Right lobe of liver (tissue), 6 donors: ENCODE measurements at regions not wholly inside any gene's neighbourhood (a gene's known extent, or its start where the extent isn't known, plus 50 kb on each side); places are given as distances from the start of the nearest gene placed in this dataset.

ENCODE experiments used
- ATAC-seq, 4 donors: fragments of 200-7000 bp; cut with Tn5 transposase; one replicate each; pipeline ENCODE4 v1.9.1; 2020; ENCODE audit warnings: mild to moderate bottlenecking in 4 of 4, moderate library complexity in 4 of 4
- DNase-seq, 3 donors: peaks; one replicate each; pipeline ENCODE4 v3.0.0-alpha.2; 2020
- H3K27ac ChIP-seq, 3 donors: fragments of 200-600 bp; one replicate each; pipeline ENCODE4 v1.8.0; 2022
- H3K27me3 ChIP-seq, 2 donors: fragments of 200-600 bp; one replicate each; pipeline ENCODE4 v1.8.0; 2022
- H3K36me3 ChIP-seq, 4 donors: fragments of 200-600 bp; sonication (generic) in 1 of 4; one replicate each; pipeline versions ENCODE4 v1.5.1 to v1.8.0; 2017 to 2022; ENCODE audit warnings: control low read depth in 1 of 4
- H3K4me1 ChIP-seq, 4 donors: fragments of 200-600 bp; sonication (generic) in 1 of 4; one replicate each; pipeline versions ENCODE4 v1.5.1 to v1.8.0; 2017 to 2022; ENCODE audit warnings: control low read depth in 1 of 4
- H3K4me3 ChIP-seq, 3 donors: fragments of 200-600 bp; one replicate each; pipeline ENCODE4 v1.8.0; 2022
- H3K9me3 ChIP-seq, 4 donors: fragments of 200-600 bp; sonication (generic) in 1 of 4; one replicate each; pipeline versions ENCODE4 v1.5.1 to v1.8.0; 2017 to 2022; ENCODE audit warnings: control low read depth in 1 of 4
- CTCF ChIP-seq, 4 donors: fragments of 200-600 bp in 3 of 4; fragments of 450-650 bp in 1 of 4; IDR thresholded peaks; one replicate each; pipeline versions ENCODE4 v1.5.1 to v1.8.0; 2016 to 2022; ENCODE audit warnings: antibody characterized with exemption in 4 of 4, mild to moderate bottlenecking in 2 of 4
- POLR2A ChIP-seq: fragments of 450-650 bp; IDR thresholded peaks from one replicate; pipeline ENCODE4 v1.6.1; 2017; ENCODE audit warnings: antibody characterized with exemption, mild to moderate bottlenecking
- WGBS: methylation state at CpG from one replicate; pipeline ENCODE4 v1.1.6; 2018; ENCODE audit warnings: low coverage, low lambda C conversion rate; ENCODE audit not compliant: insufficient coverage; ENCODE audit errors: missing lambda C conversion rate; 5-methylcytosine and 5-hydroxymethylcytosine counted together
- intact Hi-C, 2 donors: fragments of 100-400 bp; cut with DNase I; formaldehyde crosslinking; loops; one replicate each; pipeline versions ENCODE4 v1.11.2 to v1.14.1; 2022
- donor health status: DM: no; HTN: yes; CAD: no.
- donor health status: DM: no; HTN: no; CAD: no.
- donor health status: DM: no; HTN: no; CAD: no.
- donor health status: DM: no; HTN: yes; CAD: no.
- donor health status: DM: no; HTN: yes; CAD: no.

GRCh38 chr4:157999723-158000122 lies 173.1 kb downstream of the GASK1B start:
- TF ChIP-seq CTCF (IDR thresholded peaks at IDR 0.05) (no peak), POLR2A (no peak)
- no peaks in the 10 kb centered on the region for H3K36me3 ChIP-seq
- no peak overlapping the region for H3K27ac ChIP-seq
- DNase-seq (no peak), ATAC-seq (no peak)
- intact Hi-C loops = no loop called here
- no peaks in the 10 kb centered on the region for H3K4me1 ChIP-seq
- H3K4me3 ChIP-seq = no peak overlapping the region
- H3K9me3 ChIP-seq = no peaks in the 10 kb centered on the region
- 69% methylated on average over 1 of the region's 1 CpG for WGBS
- H3K27me3 ChIP-seq = no peaks in the 10 kb centered on the region

- H3K4me3 ChIP-seq = no peak overlapping the region
- H3K36me3 ChIP-seq = no peaks in the 10 kb centered on the region
- WGBS = 50% methylated on average over 1 of the region's 1 CpG
- no peaks in the 10 kb centered on the region for H3K27me3 ChIP-seq
- TF ChIP-seq POLR2A (no peak), CTCF (IDR thresholded peaks at IDR 0.05) (no peak)
- H3K4me1 ChIP-seq = peaks cover 0 to 10% (median 0%) of the 10 kb centered on the region in 4 donors
- H3K9me3 ChIP-seq = no peaks in the 10 kb centered on the region
- no peak for ATAC-seq
- intact Hi-C loops = no loop called here
- no peak overlapping the region for H3K27ac ChIP-seq
- no peak for DNase-seq
These were observed 175.5 kb downstream of the GASK1B start for GRCh38 chr4:157997296-157997695.

- no peaks in the 10 kb centered on the region for H3K9me3 ChIP-seq
- DNase-seq (no peak), ATAC-seq (no peak)
- intact Hi-C loops = no loop called here
- peaks cover 0 to 12% (median 0%) of the 10 kb centered on the region in 4 donors for H3K4me1 ChIP-seq
- H3K36me3 ChIP-seq = no peaks in the 10 kb centered on the region
- no peak overlapping the region for H3K4me3 ChIP-seq
- no peaks in the 10 kb centered on the region for H3K27me3 ChIP-seq
- WGBS = 80% methylated on average over 6 of the region's 6 CpGs
- TF ChIP-seq CTCF (IDR thresholded peaks at IDR 0.05) (no peak), POLR2A (no peak)
- H3K27ac ChIP-seq = no peak overlapping the region
These were observed 176.5 kb downstream of the GASK1B start for GRCh38 chr4:157996061-157997028.

GRCh38 chr4:157994863-157995262 lies 178.0 kb downstream of the GASK1B start:
- H3K36me3 ChIP-seq = no peaks in the 10 kb centered on the region

More at GRCh38 chr4:157994863-157995262, 178.0 kb downstream of the GASK1B start:
- DNase-seq (no peak), ATAC-seq (peak; percentile 48 to 86 (median 76))
- intact Hi-C loops = no loop called here
- H3K4me1 ChIP-seq = peaks cover 0 to 12% (median 0%) of the 10 kb centered on the region in 4 donors
- H3K4me3 ChIP-seq = no peak overlapping the region
- H3K27ac ChIP-seq = no peak overlapping the region
- H3K9me3 ChIP-seq = no peaks in the 10 kb centered on the region
- no peaks in the 10 kb centered on the region for H3K27me3 ChIP-seq
- WGBS = 21% methylated on average over 6 of the region's 6 CpGs
- TF ChIP-seq POLR2A (no peak), CTCF (IDR thresholded peaks at IDR 0.05) (no peak)
